ENCODE measurements at regions not wholly inside any gene's neighbourhood (a gene's known extent, or its start where the extent isn't known, plus 50 kb on each side); places are given as distances from the start of the nearest gene placed in this dataset.

DNA sequence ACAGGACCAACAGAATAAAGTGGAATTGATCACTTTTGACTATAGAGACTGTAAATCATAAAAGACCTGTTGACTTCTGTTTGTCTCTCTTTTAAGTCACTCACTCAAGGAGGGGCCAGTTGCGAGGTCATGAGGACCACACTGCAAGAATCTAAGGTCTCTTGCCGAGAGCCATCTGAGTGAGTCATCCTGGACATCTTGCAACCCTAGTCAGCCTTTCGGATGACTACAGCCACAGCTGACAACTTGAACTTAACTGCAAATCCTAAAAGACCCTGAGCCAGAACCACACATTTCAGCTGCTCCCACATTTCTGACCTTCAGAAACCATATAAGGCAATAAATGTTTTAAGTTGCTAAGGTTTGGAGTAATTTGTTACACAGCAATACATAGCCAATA is 129.7 kb upstream of the RAD23B start:
- TF ChIP-seq, protein P1, sequence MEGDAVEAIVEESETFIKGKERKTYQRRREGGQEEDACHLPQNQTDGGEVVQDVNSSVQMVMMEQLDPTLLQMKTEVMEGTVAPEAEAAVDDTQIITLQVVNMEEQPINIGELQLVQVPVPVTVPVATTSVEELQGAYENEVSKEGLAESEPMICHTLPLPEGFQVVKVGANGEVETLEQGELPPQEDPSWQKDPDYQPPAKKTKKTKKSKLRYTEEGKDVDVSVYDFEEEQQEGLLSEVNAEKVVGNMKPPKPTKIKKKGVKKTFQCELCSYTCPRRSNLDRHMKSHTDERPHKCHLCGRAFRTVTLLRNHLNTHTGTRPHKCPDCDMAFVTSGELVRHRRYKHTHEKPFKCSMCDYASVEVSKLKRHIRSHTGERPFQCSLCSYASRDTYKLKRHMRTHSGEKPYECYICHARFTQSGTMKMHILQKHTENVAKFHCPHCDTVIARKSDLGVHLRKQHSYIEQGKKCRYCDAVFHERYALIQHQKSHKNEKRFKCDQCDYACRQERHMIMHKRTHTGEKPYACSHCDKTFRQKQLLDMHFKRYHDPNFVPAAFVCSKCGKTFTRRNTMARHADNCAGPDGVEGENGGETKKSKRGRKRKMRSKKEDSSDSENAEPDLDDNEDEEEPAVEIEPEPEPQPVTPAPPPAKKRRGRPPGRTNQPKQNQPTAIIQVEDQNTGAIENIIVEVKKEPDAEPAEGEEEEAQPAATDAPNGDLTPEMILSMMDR (conservative IDR thresholded peaks at IDR 0.05 in 1 of 2, IDR thresholded peaks at IDR 0.05 in 1 of 2; ENCODE audit: low read depth in 1 of 2, low read length in 2 of 2) = no peak
- TF ChIP-seq EZH2 (IDR thresholded peaks at IDR 0.05; ENCODE audit: low read length, missing control alignments) = no peak
